DMS 273 (cell line): ENCODE measurements at regions not wholly inside any gene's neighbourhood (a gene's known extent, or its start where the extent isn't known, plus 50 kb on each side); places are given as distances from the start of the nearest gene placed in this dataset.

ENCODE experiments used
- DNase-seq: peaks from one replicate; lab custom pipeline; 2025; ENCODE audit not compliant: unreplicated experiment; lab: John Stamatoyannopoulos, UW

- DNase-seq = no peak
These were observed 62.3 kb upstream of the COL11A1 start for GRCh38 chr1:103170609-103171008.

- DNase-seq = no peak
These were observed 54.0 kb upstream of the COL11A1 start for GRCh38 chr1:103162360-103162759.

GRCh38 chr1:103160281-103160680, 52.0 kb upstream of the COL11A1 start:
- no peak for DNase-seq
